ENCODE measurements at regions not wholly inside any gene's neighbourhood (a gene's known extent, or its start where the extent isn't known, plus 50 kb on each side); places are given as distances from the start of the nearest gene placed in this dataset.

DNA sequence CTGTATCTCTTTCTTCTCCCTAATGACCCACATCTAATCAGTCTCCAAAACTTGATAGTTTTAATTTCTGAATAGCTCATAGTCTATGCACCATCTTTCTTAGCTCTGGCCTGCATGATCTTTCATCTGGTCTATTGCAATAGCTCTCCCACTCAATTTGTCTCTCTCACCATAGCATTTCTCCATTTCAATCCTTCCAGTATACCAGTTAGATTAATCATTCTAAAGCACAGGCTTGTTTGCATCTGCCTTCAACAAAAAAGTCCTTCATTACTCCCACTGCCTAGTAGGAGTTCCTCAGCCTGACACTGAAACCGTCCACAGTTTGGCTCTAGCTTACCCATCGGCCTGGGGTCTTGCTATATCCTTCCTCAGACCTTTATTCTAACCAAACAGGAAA, 344.9 kb downstream of the ENC1 start:
- Mint-ChIP-seq H3K4me3 (no peak overlapping the region), H3K9me3 (no peaks in the 10 kb centered on the region), H3K36me3 (ENCODE audit: insufficient read depth) (no peaks in the 10 kb centered on the region), H3K4me1 (ENCODE audit: low read depth) (no peaks in the 10 kb centered on the region), H3K27me3 (ENCODE audit: low read depth) (peaks cover 7% of the 10 kb centered on the region)
- no peak for DNase-seq
- no peak for ATAC-seq

DNA sequence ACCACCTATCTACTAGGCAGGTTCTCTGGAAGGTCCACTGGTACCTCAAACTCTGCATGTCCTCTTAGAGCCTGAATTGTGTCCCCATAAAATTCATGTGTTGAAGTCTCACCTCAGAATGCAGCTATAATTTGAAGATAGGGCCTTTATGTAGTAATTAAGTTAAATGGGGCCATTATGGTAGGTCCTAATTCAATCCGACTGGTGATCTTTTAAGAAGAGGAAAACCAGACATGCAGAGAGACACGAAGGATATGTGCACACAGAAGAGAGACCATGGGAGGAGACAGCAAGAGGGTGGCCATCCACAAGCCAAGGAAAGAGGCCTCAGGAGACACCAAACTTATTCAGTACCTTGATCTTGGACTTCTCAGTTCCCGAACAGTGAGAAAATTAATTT, 345.4 kb downstream of the ENC1 start:
- ATAC-seq (no peak), DNase-seq (no peak)
- Mint-ChIP-seq H3K4me3 (no peak overlapping the region), H3K36me3 (ENCODE audit: insufficient read depth) (no peaks in the 10 kb centered on the region), H3K4me1 (ENCODE audit: low read depth) (no peaks in the 10 kb centered on the region), H3K9me3 (no peaks in the 10 kb centered on the region), H3K27me3 (ENCODE audit: low read depth) (peaks cover 7% of the 10 kb centered on the region)

DNA sequence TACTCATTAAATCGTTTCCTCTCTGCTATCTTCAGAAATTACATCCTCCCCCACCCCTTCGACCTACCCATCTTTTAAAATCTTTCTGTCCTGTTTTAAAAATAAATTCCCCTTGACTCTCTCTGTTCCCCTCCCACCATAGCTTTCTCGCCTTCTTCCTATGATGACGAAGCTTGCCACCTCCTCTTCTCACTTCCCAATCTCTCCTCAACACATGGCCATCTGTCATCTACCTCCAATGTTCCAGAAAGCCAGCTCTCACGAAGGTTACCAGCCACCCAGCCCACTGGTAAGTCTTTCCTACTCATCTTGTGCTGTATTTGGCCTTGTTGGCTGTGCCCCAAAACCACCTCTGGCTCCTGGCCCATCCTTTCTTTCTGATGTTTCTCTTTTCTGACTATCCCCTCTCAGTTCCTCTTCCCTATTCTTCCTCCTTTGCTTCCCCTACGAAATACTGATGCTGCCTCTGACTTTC, 346.3 kb downstream of the ENC1 start:
- Mint-ChIP-seq H3K4me3 (no peak overlapping the region), H3K9me3 (no peaks in the 10 kb centered on the region), H3K36me3 (ENCODE audit: insufficient read depth) (no peaks in the 10 kb centered on the region), H3K27me3 (ENCODE audit: low read depth) (peaks cover 7% of the 10 kb centered on the region), H3K4me1 (ENCODE audit: low read depth) (no peaks in the 10 kb centered on the region)
- ATAC-seq (peak in 1 of 2 donors; percentile 43), DNase-seq (no peak)

GRCh38 chr5:74293182-74293581, 347.3 kb downstream of the ENC1 start:
- H3K9me3 Mint-ChIP-seq: no peaks in the 10 kb centered on the region
- DNase-seq (no peak), ATAC-seq (no peak)
- H3K4me1 Mint-ChIP-seq (ENCODE audit: low read depth): no peaks in the 10 kb centered on the region
- H3K27me3 Mint-ChIP-seq (ENCODE audit: low read depth): peaks cover 7% of the 10 kb centered on the region
- no peaks in the 10 kb centered on the region for H3K36me3 Mint-ChIP-seq (ENCODE audit: insufficient read depth)
- no peak overlapping the region for H3K4me3 Mint-ChIP-seq

- DNase-seq (no peak), ATAC-seq (no peak)
- Mint-ChIP-seq H3K4me1 (ENCODE audit: low read depth) (no peaks in the 10 kb centered on the region), H3K27me3 (ENCODE audit: low read depth) (peaks cover 7% of the 10 kb centered on the region), H3K36me3 (ENCODE audit: insufficient read depth) (no peaks in the 10 kb centered on the region), H3K4me3 (no peak overlapping the region), H3K9me3 (no peaks in the 10 kb centered on the region)
Observed at GRCh38 chr5:74290634-74291241, 349.8 kb downstream of the ENC1 start.

DNA sequence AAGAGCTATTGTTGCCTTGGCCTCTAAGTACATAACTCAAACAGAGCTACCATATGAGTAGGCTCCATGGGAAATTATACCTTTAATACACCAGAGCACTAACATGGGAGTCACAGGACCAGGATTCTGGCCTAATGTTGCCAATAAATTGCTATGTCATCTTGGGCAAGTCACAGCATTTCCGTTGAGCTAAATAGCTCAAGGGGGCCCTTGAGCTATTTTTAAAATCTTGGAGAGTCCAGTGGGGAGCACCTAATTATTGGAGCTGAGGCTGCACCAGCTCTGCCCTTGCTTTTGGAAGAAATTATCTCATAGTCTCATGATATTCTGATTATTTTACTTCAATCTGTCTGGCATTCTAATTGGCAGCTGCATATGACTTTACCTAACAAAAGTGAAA, 350.8 kb downstream of the ENC1 start:
- ATAC-seq: no peak
- DNase-seq: no peak
- peaks cover 9% of the 10 kb centered on the region for H3K27me3 Mint-ChIP-seq (ENCODE audit: low read depth)
- no peaks in the 10 kb centered on the region for H3K36me3 Mint-ChIP-seq (ENCODE audit: insufficient read depth)
- H3K4me1 Mint-ChIP-seq (ENCODE audit: low read depth): no peaks in the 10 kb centered on the region
- no peak overlapping the region for H3K4me3 Mint-ChIP-seq
- H3K9me3 Mint-ChIP-seq: no peaks in the 10 kb centered on the region

DNA sequence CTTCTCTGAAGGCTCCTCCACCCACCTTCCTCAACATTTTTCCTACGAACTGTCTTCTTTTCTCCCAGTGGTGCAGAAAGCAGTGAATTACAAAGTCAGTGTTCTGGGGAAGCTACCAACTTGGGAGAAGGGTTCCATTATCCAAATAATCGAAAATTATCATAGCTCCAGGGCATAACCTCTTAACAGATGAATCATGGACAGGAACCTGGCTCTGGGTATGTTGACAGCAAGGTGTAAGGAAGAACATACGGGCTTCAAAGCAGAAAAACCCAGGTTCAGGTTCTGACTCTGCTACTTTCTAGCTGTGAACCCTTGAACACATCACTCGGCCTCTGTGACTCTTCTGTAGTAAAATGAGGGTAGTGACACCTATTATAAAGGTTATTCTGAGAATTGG, 351.3 kb downstream of the ENC1 start:
- no peaks in the 10 kb centered on the region for H3K4me1 Mint-ChIP-seq (ENCODE audit: low read depth)
- no peaks in the 10 kb centered on the region for H3K36me3 Mint-ChIP-seq (ENCODE audit: insufficient read depth)
- no peak for DNase-seq
- no peaks in the 10 kb centered on the region for H3K9me3 Mint-ChIP-seq
- no peak for ATAC-seq
- no peak overlapping the region for H3K4me3 Mint-ChIP-seq
- peaks cover 9% of the 10 kb centered on the region for H3K27me3 Mint-ChIP-seq (ENCODE audit: low read depth)

- H3K4me3 Mint-ChIP-seq: no peak overlapping the region
Observed at GRCh38 chr5:74288448-74289108, 351.9 kb downstream of the ENC1 start.

DNA sequence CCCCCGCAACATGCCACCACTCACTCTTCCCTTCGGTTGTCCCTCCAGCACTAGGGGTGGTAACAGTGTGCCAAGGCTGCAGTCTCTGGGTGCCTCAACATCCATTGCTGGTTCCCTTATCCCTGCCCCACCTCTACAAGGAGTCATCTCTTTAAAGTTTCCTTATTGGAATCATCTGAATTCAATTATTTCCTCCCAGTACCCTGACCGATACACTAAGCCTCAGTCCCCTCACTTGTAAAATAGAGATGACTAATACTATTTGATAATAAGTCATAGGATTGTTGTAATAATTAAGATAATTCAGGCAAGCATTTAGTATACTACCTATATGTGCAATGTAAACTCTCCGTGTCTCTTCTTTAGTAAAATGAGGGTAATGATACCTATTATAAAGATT, 352.5 kb downstream of the ENC1 start:
- no peak for ATAC-seq
- no peaks in the 10 kb centered on the region for H3K4me1 Mint-ChIP-seq (ENCODE audit: low read depth)
- no peak overlapping the region for H3K4me3 Mint-ChIP-seq
- DNase-seq: no peak
- H3K36me3 Mint-ChIP-seq (ENCODE audit: insufficient read depth): no peaks in the 10 kb centered on the region
- peaks cover 11% of the 10 kb centered on the region for H3K27me3 Mint-ChIP-seq (ENCODE audit: low read depth)
- no peaks in the 10 kb centered on the region for H3K9me3 Mint-ChIP-seq

More at GRCh38 chr5:74288448-74289108, 351.9 kb downstream of the ENC1 start:
- H3K4me1 Mint-ChIP-seq (ENCODE audit: low read depth): no peaks in the 10 kb centered on the region
- no peaks in the 10 kb centered on the region for H3K36me3 Mint-ChIP-seq (ENCODE audit: insufficient read depth)
- no peaks in the 10 kb centered on the region for H3K9me3 Mint-ChIP-seq
- ATAC-seq (no peak), DNase-seq (no peak)
- H3K27me3 Mint-ChIP-seq (ENCODE audit: low read depth): peaks cover 9% of the 10 kb centered on the region

- no peaks in the 10 kb centered on the region for H3K9me3 Mint-ChIP-seq
- no peaks in the 10 kb centered on the region for H3K4me1 Mint-ChIP-seq (ENCODE audit: low read depth)
- ATAC-seq: no peak
- DNase-seq: no peak
- H3K27me3 Mint-ChIP-seq (ENCODE audit: low read depth): peaks cover 9% of the 10 kb centered on the region
- H3K36me3 Mint-ChIP-seq (ENCODE audit: insufficient read depth): no peaks in the 10 kb centered on the region
- H3K4me3 Mint-ChIP-seq: no peak overlapping the region
Observed at GRCh38 chr5:74286734-74287695, 353.5 kb downstream of the ENC1 start.

DNA sequence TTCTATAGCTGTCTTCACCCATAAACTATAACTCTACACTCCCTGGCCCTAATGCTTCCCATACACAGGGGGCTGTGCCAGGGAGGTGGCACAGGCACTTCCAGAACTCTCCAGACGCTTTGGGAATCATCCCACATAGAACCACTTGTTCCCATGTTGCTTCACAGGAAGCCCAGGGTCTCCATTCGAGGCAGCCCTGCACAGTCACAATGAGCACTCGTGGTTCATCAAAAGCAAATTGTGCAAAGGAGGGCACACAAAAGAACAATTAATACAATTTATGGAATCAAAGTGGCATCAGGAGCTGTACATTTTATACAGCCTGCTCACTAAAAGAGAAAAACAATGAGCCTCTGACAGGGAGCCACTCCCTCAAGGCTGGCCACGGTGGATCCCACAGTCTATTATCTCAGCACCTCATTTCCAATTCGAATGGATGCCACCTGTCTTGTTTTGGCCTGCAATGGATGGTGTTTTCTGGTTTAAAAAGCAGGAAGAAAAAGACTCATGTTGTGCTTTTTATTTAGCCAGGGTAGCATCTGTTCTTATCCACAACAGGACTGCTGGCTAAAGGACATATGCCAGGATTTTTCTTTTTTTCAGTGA, 354.8 kb downstream of the ENC1 start:
- no peaks in the 10 kb centered on the region for H3K9me3 Mint-ChIP-seq
- no peak overlapping the region for H3K4me3 Mint-ChIP-seq
- peaks cover 8% of the 10 kb centered on the region for H3K27me3 Mint-ChIP-seq (ENCODE audit: low read depth)
- DNase-seq (no peak), ATAC-seq (no peak)
- no peaks in the 10 kb centered on the region for H3K36me3 Mint-ChIP-seq (ENCODE audit: insufficient read depth)
- H3K4me1 Mint-ChIP-seq (ENCODE audit: low read depth): no peaks in the 10 kb centered on the region

- H3K36me3 Mint-ChIP-seq (ENCODE audit: insufficient read depth): no peaks in the 10 kb centered on the region
- no peak for DNase-seq
- peaks cover 8% of the 10 kb centered on the region for H3K27me3 Mint-ChIP-seq (ENCODE audit: low read depth)
- H3K4me1 Mint-ChIP-seq (ENCODE audit: low read depth): no peaks in the 10 kb centered on the region
- no peak overlapping the region for H3K4me3 Mint-ChIP-seq
- no peaks in the 10 kb centered on the region for H3K9me3 Mint-ChIP-seq
- no peak for ATAC-seq
Observed at GRCh38 chr5:74282490-74282889, 358.0 kb downstream of the ENC1 start.

DNA sequence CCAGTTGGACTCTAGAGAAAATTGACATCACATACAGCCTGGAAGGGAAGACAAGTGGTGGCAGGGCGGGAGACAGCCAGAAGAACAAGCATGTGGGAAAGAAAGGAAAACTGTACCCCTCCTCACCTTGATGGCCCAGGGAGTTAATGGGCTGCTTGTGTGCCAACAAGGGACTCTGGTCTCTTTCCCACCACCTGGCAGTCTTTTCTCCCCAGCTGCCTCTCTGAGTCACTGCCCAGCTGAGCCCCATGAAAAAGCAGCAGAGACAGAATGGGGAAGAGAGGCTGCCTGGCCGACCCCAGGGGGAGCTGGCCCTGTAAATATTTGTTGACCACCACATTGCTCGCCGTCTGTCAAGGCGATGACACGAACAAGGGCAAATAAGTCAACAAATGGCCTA, 359.4 kb downstream of the ENC1 start:
- no peaks in the 10 kb centered on the region for H3K4me1 Mint-ChIP-seq (ENCODE audit: low read depth)
- H3K27me3 Mint-ChIP-seq (ENCODE audit: low read depth): peaks cover 10% of the 10 kb centered on the region
- no peaks in the 10 kb centered on the region for H3K9me3 Mint-ChIP-seq

GRCh38 chr5:74280306-74280705, 360.2 kb downstream of the ENC1 start:
- no peaks in the 10 kb centered on the region for H3K36me3 Mint-ChIP-seq (ENCODE audit: insufficient read depth)

More for the DNA sequence above, 359.4 kb downstream of the ENC1 start:
- DNase-seq (no peak), ATAC-seq (no peak)
- Mint-ChIP-seq H3K4me3 (no peak overlapping the region), H3K36me3 (ENCODE audit: insufficient read depth) (no peaks in the 10 kb centered on the region)

More at GRCh38 chr5:74280306-74280705, 360.2 kb downstream of the ENC1 start:
- no peaks in the 10 kb centered on the region for H3K4me1 Mint-ChIP-seq (ENCODE audit: low read depth)
- no peak overlapping the region for H3K4me3 Mint-ChIP-seq
- H3K9me3 Mint-ChIP-seq: no peaks in the 10 kb centered on the region
- H3K27me3 Mint-ChIP-seq (ENCODE audit: low read depth): peaks cover 8% of the 10 kb centered on the region
- no peak for DNase-seq
- ATAC-seq: no peak
